Right atrium auricular region (tissue), 2 donors: ENCODE measurements at regions not wholly inside any gene's neighbourhood (a gene's known extent, or its start where the extent isn't known, plus 50 kb on each side); places are given as distances from the start of the nearest gene placed in this dataset.
"Not testable (repeated sequence)": the region's sequence is repeated elsewhere in the genome, so short reads cannot be mapped to it uniquely, and the experiment has no call there.

Experiments used
- DNase-seq: peaks from one replicate; pipeline ENCODE4 v3.0.0-alpha.2; 2019; ENCODE audit warnings: low spot score
- H3K27ac ChIP-seq, 2 donors: fragments of 200-600 bp; sonication (generic); 1 replicate in 1 of 2; 2 replicates in 1 of 2; pipeline ENCODE4 v1.5.1; 2016 to 2019
- H3K27me3 ChIP-seq, 2 donors: fragments of 200-600 bp; sonication (generic); one replicate each; pipeline versions ENCODE4 v1.5.1 to v1.6.0; 2017 to 2019
- H3K36me3 ChIP-seq: fragments of 200-600 bp; sonication (generic); one replicate; pipeline ENCODE4 v1.5.1; 2016
- H3K4me1 ChIP-seq, 2 donors: fragments of 200-600 bp; sonication (generic); one replicate each; pipeline versions ENCODE4 v1.5.1 to v1.6.0; 2017 to 2019
- H3K4me3 ChIP-seq, 2 donors: fragments of 200-600 bp; sonication (generic); 1 replicate in 1 of 2; 2 replicates in 1 of 2; pipeline ENCODE4 v1.5.1; 2017 to 2019; ENCODE audit warnings: mild to moderate bottlenecking in 1 of 2, moderate library complexity in 1 of 2
- H3K9me3 ChIP-seq, 2 donors: fragments of 200-600 bp; sonication (generic); one replicate each; pipeline ENCODE4 v1.5.1; 2019
- CTCF ChIP-seq, 2 donors: fragments of 200-600 bp; sonication (generic); IDR thresholded peaks; one replicate each; pipeline ENCODE4 v1.5.1; 2019; ENCODE audit warnings: antibody characterized with exemption in 2 of 2

- DNase-seq: no peak
- no peak for TF ChIP-seq CTCF (IDR thresholded peaks at IDR 0.05)
- Histone ChIP-seq H3K4me1 (no peaks in the 10 kb centered on the region), H3K4me3 (no peak overlapping the region), H3K27me3 (no peaks in the 10 kb centered on the region), H3K27ac (no peak overlapping the region), H3K36me3 (no peaks in the 10 kb centered on the region), H3K9me3 (no peaks in the 10 kb centered on the region)
Observed at GRCh38 chr12:4829161-4829792, 80.4 kb upstream of the KCNA1 start.

GRCh38 chr12:4829793-4830162, 79.9 kb upstream of the KCNA1 start:
- no peaks in the 10 kb centered on the region for H3K27me3 ChIP-seq
- no peaks in the 10 kb centered on the region for H3K4me1 ChIP-seq
- no peak for TF ChIP-seq CTCF (IDR thresholded peaks at IDR 0.05)
- H3K4me3 ChIP-seq: no peak overlapping the region
- no peak for DNase-seq
- H3K9me3 ChIP-seq: no peaks in the 10 kb centered on the region
- no peaks in the 10 kb centered on the region for H3K36me3 ChIP-seq
- no peak overlapping the region for H3K27ac ChIP-seq

GRCh38 chr12:4830556-4831210, 79.0 kb upstream of the KCNA1 start:
- TF ChIP-seq CTCF (IDR thresholded peaks at IDR 0.05): no peak
- Histone ChIP-seq H3K27me3 (no peaks in the 10 kb centered on the region), H3K36me3 (no peaks in the 10 kb centered on the region), H3K4me1 (no peaks in the 10 kb centered on the region), H3K4me3 (no peak overlapping the region), H3K27ac (no peak overlapping the region), H3K9me3 (no peaks in the 10 kb centered on the region)
- no peak for DNase-seq

GRCh38 chr12:4833053-4833452, 76.7 kb upstream of the KCNA1 start:
- no peak for DNase-seq
- H3K36me3 ChIP-seq: no peaks in the 10 kb centered on the region
- no peak overlapping the region for H3K27ac ChIP-seq
- H3K27me3 ChIP-seq: no peaks in the 10 kb centered on the region
- no peak overlapping the region for H3K4me3 ChIP-seq
- TF ChIP-seq CTCF (IDR thresholded peaks at IDR 0.05): no peak
- no peaks in the 10 kb centered on the region for H3K9me3 ChIP-seq
- no peaks in the 10 kb centered on the region for H3K4me1 ChIP-seq

- Histone ChIP-seq H3K9me3 (no peaks in the 10 kb centered on the region), H3K36me3 (no peaks in the 10 kb centered on the region)
- no peak for DNase-seq
Observed at GRCh38 chr12:4833524-4833923, 76.2 kb upstream of the KCNA1 start.

GRCh38 chr12:4842401-4842800, 67.3 kb upstream of the KCNA1 start:
- not testable (repeated sequence) for H3K27ac ChIP-seq, H3K27me3 ChIP-seq, H3K36me3 ChIP-seq, H3K4me3 ChIP-seq, H3K9me3 ChIP-seq, DNase-seq, H3K4me1 ChIP-seq

More at GRCh38 chr12:4833524-4833923, 76.2 kb upstream of the KCNA1 start:
- H3K27ac ChIP-seq: no peak overlapping the region
- H3K27me3 ChIP-seq: no peaks in the 10 kb centered on the region
- H3K4me1 ChIP-seq: no peaks in the 10 kb centered on the region
- no peak overlapping the region for H3K4me3 ChIP-seq
- TF ChIP-seq CTCF (IDR thresholded peaks at IDR 0.05): no peak
